Nephron (organoid): ENCODE measurements at regions not wholly inside any gene's neighbourhood (a gene's known extent, or its start where the extent isn't known, plus 50 kb on each side); places are given as distances from the start of the nearest gene placed in this dataset.

Experiments
- H3K27ac Mint-ChIP-seq, 3 experiments: 2 replicates each; pipeline ENCODE4 v1.8.0; 2020; ENCODE audit warnings: mixed read lengths in 3 of 3, mild to moderate bottlenecking in 2 of 3, moderate library complexity in 1 of 3
- H3K27me3 Mint-ChIP-seq: 2 replicates; pipeline ENCODE4 v1.8.0; 2021; ENCODE audit warnings: low read depth, mild to moderate bottlenecking, moderate library complexity, mixed read lengths
- H3K36me3 Mint-ChIP-seq: 2 replicates; pipeline ENCODE4 v1.8.0; 2020; ENCODE audit warnings: low read depth, mixed read lengths
- H3K4me1 Mint-ChIP-seq: 2 replicates; pipeline ENCODE4 v1.8.0; 2020; ENCODE audit warnings: mixed read lengths
- H3K4me3 Mint-ChIP-seq, 3 experiments: 2 replicates each; pipeline ENCODE4 v1.8.0; 2020; ENCODE audit warnings: mild to moderate bottlenecking in 3 of 3, mixed read lengths in 3 of 3, moderate library complexity in 2 of 3
- H3K9me3 Mint-ChIP-seq: 2 replicates; pipeline ENCODE4 v1.8.0; 2020; ENCODE audit warnings: mixed read lengths
- TF ChIP-seq, protein P1 (sequence below), 3 experiments: fragments of 200-600 bp; sonication (generic); IDR thresholded peaks; one replicate each; pipeline ENCODE4 v1.5.0; 2021; ENCODE audit warnings: antibody characterized with exemption in 3 of 3; ENCODE audit not compliant: unreplicated experiment in 3 of 3

GRCh38 chr2:118257696-118258095, 169.4 kb downstream of the INSIG2 start:
- no peaks in the 10 kb centered on the region for H3K4me1 Mint-ChIP-seq
- no peak overlapping the region for H3K4me3 Mint-ChIP-seq
- no peaks in the 10 kb centered on the region for H3K36me3 Mint-ChIP-seq
- peaks cover 4% of the 10 kb centered on the region for H3K9me3 Mint-ChIP-seq
- no peaks in the 10 kb centered on the region for H3K27me3 Mint-ChIP-seq
- TF ChIP-seq, protein P1, sequence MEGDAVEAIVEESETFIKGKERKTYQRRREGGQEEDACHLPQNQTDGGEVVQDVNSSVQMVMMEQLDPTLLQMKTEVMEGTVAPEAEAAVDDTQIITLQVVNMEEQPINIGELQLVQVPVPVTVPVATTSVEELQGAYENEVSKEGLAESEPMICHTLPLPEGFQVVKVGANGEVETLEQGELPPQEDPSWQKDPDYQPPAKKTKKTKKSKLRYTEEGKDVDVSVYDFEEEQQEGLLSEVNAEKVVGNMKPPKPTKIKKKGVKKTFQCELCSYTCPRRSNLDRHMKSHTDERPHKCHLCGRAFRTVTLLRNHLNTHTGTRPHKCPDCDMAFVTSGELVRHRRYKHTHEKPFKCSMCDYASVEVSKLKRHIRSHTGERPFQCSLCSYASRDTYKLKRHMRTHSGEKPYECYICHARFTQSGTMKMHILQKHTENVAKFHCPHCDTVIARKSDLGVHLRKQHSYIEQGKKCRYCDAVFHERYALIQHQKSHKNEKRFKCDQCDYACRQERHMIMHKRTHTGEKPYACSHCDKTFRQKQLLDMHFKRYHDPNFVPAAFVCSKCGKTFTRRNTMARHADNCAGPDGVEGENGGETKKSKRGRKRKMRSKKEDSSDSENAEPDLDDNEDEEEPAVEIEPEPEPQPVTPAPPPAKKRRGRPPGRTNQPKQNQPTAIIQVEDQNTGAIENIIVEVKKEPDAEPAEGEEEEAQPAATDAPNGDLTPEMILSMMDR (IDR thresholded peaks at IDR 0.05; ENCODE audit: unreplicated experiment in 3 of 3), result no peak
- no peak overlapping the region for H3K27ac Mint-ChIP-seq

DNA sequence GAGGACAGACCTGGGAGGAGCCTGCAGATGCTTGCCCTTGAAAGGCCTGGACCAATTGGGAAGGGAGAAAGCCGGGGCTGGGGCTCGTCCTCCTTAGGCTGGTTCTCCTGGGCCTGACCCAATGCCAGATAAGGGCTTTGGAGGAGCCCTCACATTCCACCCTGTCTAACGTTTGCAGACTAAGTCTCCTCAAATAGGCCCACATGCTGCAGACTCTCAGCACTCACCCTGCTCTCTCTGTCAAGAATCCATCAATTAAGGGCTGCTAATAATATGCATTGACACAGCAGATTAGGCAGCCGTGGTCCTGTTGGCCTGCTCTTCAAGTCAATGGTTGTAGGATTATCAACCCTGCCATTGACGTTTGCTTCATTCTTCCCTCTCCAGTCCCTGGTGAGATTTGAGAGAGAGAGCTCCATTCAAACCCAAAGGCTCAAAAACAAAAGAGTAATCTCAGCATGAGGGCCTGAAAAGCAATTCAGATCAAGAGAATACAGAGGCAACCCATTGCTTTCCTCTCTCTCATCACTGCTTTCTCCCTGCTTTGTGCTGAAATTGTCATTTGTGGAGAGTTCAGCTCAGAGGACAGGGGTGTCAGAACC, 167.6 kb downstream of the INSIG2 start:
- TF ChIP-seq, protein P1 (IDR thresholded peaks at IDR 0.05; ENCODE audit: unreplicated experiment in 3 of 3), result no peak

GRCh38 chr2:118255301-118255700, 167.0 kb downstream of the INSIG2 start:
- no peaks in the 10 kb centered on the region for H3K36me3 Mint-ChIP-seq
- H3K27me3 Mint-ChIP-seq, result no peaks in the 10 kb centered on the region
- H3K9me3 Mint-ChIP-seq, result peaks cover 3% of the 10 kb centered on the region
- TF ChIP-seq, protein P1 (IDR thresholded peaks at IDR 0.05; ENCODE audit: unreplicated experiment in 3 of 3), result no peak
- H3K27ac Mint-ChIP-seq, result no peak overlapping the region
- no peak overlapping the region for H3K4me3 Mint-ChIP-seq
- peaks cover 4% of the 10 kb centered on the region for H3K4me1 Mint-ChIP-seq

More for the DNA sequence above, 167.6 kb downstream of the INSIG2 start:
- Mint-ChIP-seq H3K27me3 (no peaks in the 10 kb centered on the region), H3K36me3 (no peaks in the 10 kb centered on the region), H3K4me3 (no peak overlapping the region), H3K9me3 (peaks cover 4% of the 10 kb centered on the region), H3K27ac (no peak overlapping the region), H3K4me1 (peaks cover 4% of the 10 kb centered on the region)

- Mint-ChIP-seq H3K36me3 (no peaks in the 10 kb centered on the region), H3K27ac (no peak overlapping the region), H3K4me1 (peaks cover 4% of the 10 kb centered on the region), H3K9me3 (no peaks in the 10 kb centered on the region), H3K27me3 (no peaks in the 10 kb centered on the region), H3K4me3 (no peak overlapping the region)
- TF ChIP-seq, protein P1 (IDR thresholded peaks at IDR 0.05; ENCODE audit: unreplicated experiment in 3 of 3), result no peak
Observed at GRCh38 chr2:118254116-118254515, 165.8 kb downstream of the INSIG2 start.

- Mint-ChIP-seq H3K4me1 (peaks cover 4% of the 10 kb centered on the region), H3K36me3 (no peaks in the 10 kb centered on the region), H3K4me3 (no peak overlapping the region), H3K27ac (no peak overlapping the region), H3K9me3 (no peaks in the 10 kb centered on the region), H3K27me3 (no peaks in the 10 kb centered on the region)
- TF ChIP-seq, protein P1 (IDR thresholded peaks at IDR 0.05; ENCODE audit: unreplicated experiment in 3 of 3), result no peak
Observed at GRCh38 chr2:118251427-118251826, 163.2 kb downstream of the INSIG2 start.

DNA sequence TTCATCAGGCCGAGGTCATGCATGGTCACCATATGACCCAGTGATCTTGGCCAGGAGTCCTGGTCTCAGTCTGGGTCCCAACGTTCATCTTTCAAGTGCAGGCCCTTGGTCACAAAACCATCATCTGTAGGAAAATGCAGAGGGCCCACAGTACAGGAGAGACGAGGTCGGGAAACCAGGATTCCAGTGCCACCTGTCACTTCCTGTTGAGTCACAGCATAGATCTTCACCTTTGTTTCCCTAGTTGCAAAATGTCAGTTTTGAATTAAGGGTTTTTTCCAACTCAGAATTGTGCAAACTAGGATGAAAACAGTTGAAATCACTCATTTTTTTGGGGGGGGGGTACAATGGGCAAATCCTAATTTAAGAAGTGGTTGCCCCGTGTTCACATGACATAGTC, 162.2 kb downstream of the INSIG2 start:
- no peak overlapping the region for H3K4me3 Mint-ChIP-seq
- TF ChIP-seq, protein P1 (IDR thresholded peaks at IDR 0.05; ENCODE audit: unreplicated experiment in 3 of 3), result no peak
- H3K36me3 Mint-ChIP-seq, result no peaks in the 10 kb centered on the region
- H3K27me3 Mint-ChIP-seq, result no peaks in the 10 kb centered on the region
- H3K27ac Mint-ChIP-seq, result no peak overlapping the region
- no peaks in the 10 kb centered on the region for H3K9me3 Mint-ChIP-seq
- peaks cover 4% of the 10 kb centered on the region for H3K4me1 Mint-ChIP-seq
